K562 (cell line): ENCODE measurements at regions not wholly inside any gene's neighbourhood (a gene's known extent, or its start where the extent isn't known, plus 50 kb on each side); places are given as distances from the start of the nearest gene placed in this dataset.

Source experiments
- ATAC-seq: fragments of 200-7000 bp; cut with Tn5 transposase; 3 replicates; pipeline ENCODE4 v1.9.1; 2020; ENCODE audit warnings: moderate library complexity
- BruUV-seq: library from RNA; stranded (reverse); fragments of 400-500 nt; replicated peaks from 2 replicates; lab custom pipeline; 2021; lab: Mats Ljungman, UMichigan
- CTCF ChIA-PET: fragments of 300-600 bp; formaldehyde crosslinking; extraction: SDS; loops from one replicate; lab custom pipeline; 2021; ENCODE audit warnings: low intra/inter-chr PET ratio; lab: Yijun Ruan, JAX
- POLR2A ChIA-PET: fragments of 300-600, 350-650 bp; sonication (Branson Sonifier 250); formaldehyde crosslinking; extraction: SDS; loops from one replicate; lab custom pipeline; 2021; ENCODE audit warnings: antibody characterized with exemption, inconsistent platforms; lab: Yijun Ruan, JAX
- DNase-seq, 4 experiments: peaks; one replicate each; pipeline versions ENCODE4 v3.0.0 to v3.0.0-alpha.2; 2011 to 2018; ENCODE audit warnings: low spot score in 3 of 4, mixed read lengths in 3 of 4; ENCODE audit errors: extremely low read depth in 1 of 4
- FAIRE-seq: peaks from 2 replicates; lab custom pipeline; 2011; peaks lifted over from hg19 to GRCh38; lab: Jason Lieb, UNC
- H2AFZ ChIP-seq: 2 replicates; pipeline ENCODE4 v1.6.0; 2011; ENCODE audit warnings: low read depth, low read length, control low read depth, inconsistent platforms
- H3K27ac ChIP-seq: fragments of 200-600 bp; 3 replicates; pipeline ENCODE4 v1.8.0; 2011; ENCODE audit warnings: low read depth, mild to moderate bottlenecking, control low read depth, inconsistent platforms, low read length, moderate library complexity, mixed read lengths; ENCODE audit errors: extremely low read depth
- H3K27me3 ChIP-seq, 2 experiments: fragments of 300-600 bp in 1 of 2; 2 replicates in 1 of 2; 3 replicates in 1 of 2; pipeline versions ENCODE4 v1.6.0 to v1.8.0; 2011; ENCODE audit warnings: inconsistent platforms in 2 of 2, low read length in 2 of 2, mild to moderate bottlenecking in 1 of 2, mixed read lengths in 1 of 2, moderate library complexity in 1 of 2; ENCODE audit not compliant: control insufficient read depth in 2 of 2, insufficient read depth in 2 of 2
- H3K36me3 ChIP-seq: fragments of 300-600 bp; 3 replicates; pipeline ENCODE4 v1.8.0; 2011; ENCODE audit warnings: mild to moderate bottlenecking, low read length, inconsistent platforms; ENCODE audit not compliant: control insufficient read depth, insufficient read depth
- H3K4me1 ChIP-seq, 2 experiments: fragments of 200-600 bp in 1 of 2; replicated peaks in 1 of 2; 2 replicates in 1 of 2; 3 replicates in 1 of 2; pipeline versions ENCODE4 v1.5.1 to v1.8.0; 2011; ENCODE audit warnings: inconsistent platforms in 2 of 2, low read length in 2 of 2, mild to moderate bottlenecking in 1 of 2, mixed read lengths in 1 of 2, moderate library complexity in 1 of 2; ENCODE audit not compliant: control insufficient read depth in 2 of 2, insufficient read depth in 2 of 2
- H3K4me2 ChIP-seq: 2 replicates; pipeline ENCODE4 v1.6.1; 2011; ENCODE audit warnings: low read length, control low read depth, inconsistent platforms, mixed read lengths; ENCODE audit not compliant: insufficient read depth
- H3K4me3 ChIP-seq: fragments of 200-600 bp; sonication (generic), shearing (Covaris generic); 2 replicates; pipeline ENCODE4 v1.5.1; 2016; ENCODE audit warnings: control low read depth, inconsistent platforms
- H3K79me2 ChIP-seq: fragments of 200-600 bp; 3 replicates; pipeline ENCODE4 v1.8.0; 2011; ENCODE audit warnings: low read length, inconsistent platforms; ENCODE audit not compliant: control insufficient read depth, insufficient read depth
- H3K9ac ChIP-seq, 2 experiments: 2 replicates each; pipeline versions ENCODE4 v1.6.0 to v1.6.1; 2011; ENCODE audit warnings: low read depth in 2 of 2, low read length in 2 of 2, control low read depth in 1 of 2, inconsistent platforms in 1 of 2, mild to moderate bottlenecking in 1 of 2, mixed read lengths in 1 of 2; ENCODE audit not compliant: insufficient read depth in 1 of 2
- H3K9me1 ChIP-seq: one replicate; pipeline ENCODE4 v1.6.0; 2011; ENCODE audit warnings: inconsistent platforms, mild to moderate bottlenecking, low read length, moderate library complexity; ENCODE audit not compliant: control insufficient read depth, insufficient read depth
- H3K9me3 ChIP-seq: replicated peaks from 2 replicates; pipeline ENCODE4 v1.5.1; 2011; ENCODE audit warnings: low read depth, low read length, inconsistent platforms; ENCODE audit not compliant: control insufficient read depth, insufficient read depth
- H4K20me1 ChIP-seq: replicated peaks from 2 replicates; pipeline ENCODE4 v1.6.1; 2011; ENCODE audit warnings: low read length, inconsistent platforms, mixed read lengths; ENCODE audit not compliant: control insufficient read depth, insufficient read depth
- MEF2A ChIP-seq: IDR thresholded peaks from 2 replicates; pipeline ENCODE4 v1.6.1; 2011; ENCODE audit warnings: low read depth, mild to moderate bottlenecking, low read length, moderate library complexity; ENCODE audit not compliant: control insufficient read depth
- TAL1 ChIP-seq: fragments of 450-650 bp; IDR thresholded peaks from 2 replicates; pipeline ENCODE4 v1.6.1; 2016; ENCODE audit warnings: mild to moderate bottlenecking
- ZNF140 ChIP-seq: fragments of 250-450 bp; sonication (Bioruptor Pico); IDR thresholded peaks from 2 replicates; pipeline ENCODE4 v1.8.0; 2021; ENCODE audit warnings: moderate library complexity, mild to moderate bottlenecking, inconsistent platforms
- ZNF445 ChIP-seq: fragments of 250-450 bp; sonication (Bioruptor Pico); IDR thresholded peaks from 2 replicates; pipeline ENCODE4 v1.4.0; 2020; ENCODE audit warnings: low read depth, mild to moderate bottlenecking, moderate library complexity
- ZNF778 ChIP-seq: fragments of 450-650 bp; formaldehyde crosslinking; IDR thresholded peaks from 2 replicates; pipeline ENCODE4 v1.4.0; 2020; ENCODE audit warnings: mild to moderate bottlenecking, moderate library complexity
- WGBS: fragments of 100-300 bp; shearing (Covaris generic); methylation state at CpG from one replicate; pipeline ENCODE4 v1.1.6; 2016; ENCODE audit warnings: low coverage, mixed read lengths; ENCODE audit not compliant: insufficient coverage; ENCODE audit errors: missing lambda C conversion rate; 5-methylcytosine and 5-hydroxymethylcytosine counted together
- in situ Hi-C: fragments of 300-500 bp; cut with MboI; formaldehyde crosslinking; loops from 4 replicates; pipeline ENCODE4 v1.15.0; 2018; ENCODE audit warnings: inconsistent platforms, mixed read lengths
- intact Hi-C: fragments of 100-400 bp; cut with micrococcal nuclease; formaldehyde crosslinking; loops from 2 replicates; pipeline ENCODE4 v1.14.2; 2022
- TF ChIP-seq, protein P1 (sequence below): fragments of 450-650 bp; IDR thresholded peaks from 2 replicates; pipeline ENCODE4 v1.7.0; 2016; ENCODE audit warnings: borderline replicate concordance
- TF ChIP-seq, protein P2 (sequence below): fragments of 450-650 bp; IDR thresholded peaks from 2 replicates; pipeline ENCODE4 v1.6.1; 2016; ENCODE audit warnings: mild to moderate bottlenecking, moderate library complexity
- TF ChIP-seq, protein P3 (sequence below): fragments of 250-450 bp; sonication (Bioruptor Pico); IDR thresholded peaks from 2 replicates; pipeline ENCODE4 v1.8.0; 2021; ENCODE audit warnings: moderate library complexity, mild to moderate bottlenecking, inconsistent platforms

DNA sequence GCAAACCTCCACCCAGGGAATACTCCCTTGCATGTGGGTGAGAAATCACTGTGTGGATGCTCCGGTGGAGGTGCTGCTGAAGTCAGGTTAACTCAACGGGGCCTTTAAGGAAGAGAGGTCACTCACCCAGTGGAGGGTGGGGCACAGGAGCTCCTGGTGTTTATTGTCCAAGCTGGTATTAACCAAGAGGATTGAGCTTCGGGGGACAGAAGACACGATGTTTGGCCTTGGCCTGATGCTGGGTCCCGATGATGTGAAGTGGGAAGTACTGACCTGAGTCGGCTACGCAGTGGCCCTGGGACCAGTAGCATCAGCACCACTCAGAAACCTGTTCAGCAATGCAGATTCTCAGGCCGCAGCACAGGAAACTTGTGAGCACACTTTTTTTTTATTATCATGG, 85.7 kb upstream of the WASF3 start:
- Histone ChIP-seq H3K27me3 (peaks cover 2 to 17% of the 10 kb centered on the region in 2 experiments; a peak in 3 of 5 replicates), H3K9me3 (no peaks in the 10 kb centered on the region), H3K27ac (no peak overlapping the region), H3K4me1 (0 out of 5 replicates have a peak, but pooled peaks cover 0 to 2% of the 10 kb centered on the region in 2 experiments), H3K4me2 (no peak overlapping the region), H3K9me1 (no peaks in the 10 kb centered on the region), H4K20me1 (no peaks in the 10 kb centered on the region), H3K4me3 (no peak overlapping the region), H2AFZ (no peak overlapping the region), H3K36me3 (no peaks in the 10 kb centered on the region), H3K79me2 (no peaks in the 10 kb centered on the region), H3K9ac (no peak overlapping the region)
- ChIA-PET CTCF (no interaction called here), POLR2A (no interaction called here)
- FAIRE-seq (no peak), ATAC-seq (no peak), DNase-seq (no peak)
- no TSS peak for BruUV-seq
- intact Hi-C loops (no loop called here), in situ Hi-C loops (no loop called here)
- WGBS = 2% methylated on average over 8 of the region's 8 CpGs
- TF ChIP-seq TAL1 = no peak
- TF ChIP-seq, protein P1, sequence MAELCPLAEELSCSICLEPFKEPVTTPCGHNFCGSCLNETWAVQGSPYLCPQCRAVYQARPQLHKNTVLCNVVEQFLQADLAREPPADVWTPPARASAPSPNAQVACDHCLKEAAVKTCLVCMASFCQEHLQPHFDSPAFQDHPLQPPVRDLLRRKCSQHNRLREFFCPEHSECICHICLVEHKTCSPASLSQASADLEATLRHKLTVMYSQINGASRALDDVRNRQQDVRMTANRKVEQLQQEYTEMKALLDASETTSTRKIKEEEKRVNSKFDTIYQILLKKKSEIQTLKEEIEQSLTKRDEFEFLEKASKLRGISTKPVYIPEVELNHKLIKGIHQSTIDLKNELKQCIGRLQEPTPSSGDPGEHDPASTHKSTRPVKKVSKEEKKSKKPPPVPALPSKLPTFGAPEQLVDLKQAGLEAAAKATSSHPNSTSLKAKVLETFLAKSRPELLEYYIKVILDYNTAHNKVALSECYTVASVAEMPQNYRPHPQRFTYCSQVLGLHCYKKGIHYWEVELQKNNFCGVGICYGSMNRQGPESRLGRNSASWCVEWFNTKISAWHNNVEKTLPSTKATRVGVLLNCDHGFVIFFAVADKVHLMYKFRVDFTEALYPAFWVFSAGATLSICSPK = no peak
- TF ChIP-seq ZNF140 (CRISPR knock-in tag) = no peak
- no peak for TF ChIP-seq ZNF445 (CRISPR knock-in tag)
- TF ChIP-seq ZNF778 = no peak
- TF ChIP-seq, protein P2, sequence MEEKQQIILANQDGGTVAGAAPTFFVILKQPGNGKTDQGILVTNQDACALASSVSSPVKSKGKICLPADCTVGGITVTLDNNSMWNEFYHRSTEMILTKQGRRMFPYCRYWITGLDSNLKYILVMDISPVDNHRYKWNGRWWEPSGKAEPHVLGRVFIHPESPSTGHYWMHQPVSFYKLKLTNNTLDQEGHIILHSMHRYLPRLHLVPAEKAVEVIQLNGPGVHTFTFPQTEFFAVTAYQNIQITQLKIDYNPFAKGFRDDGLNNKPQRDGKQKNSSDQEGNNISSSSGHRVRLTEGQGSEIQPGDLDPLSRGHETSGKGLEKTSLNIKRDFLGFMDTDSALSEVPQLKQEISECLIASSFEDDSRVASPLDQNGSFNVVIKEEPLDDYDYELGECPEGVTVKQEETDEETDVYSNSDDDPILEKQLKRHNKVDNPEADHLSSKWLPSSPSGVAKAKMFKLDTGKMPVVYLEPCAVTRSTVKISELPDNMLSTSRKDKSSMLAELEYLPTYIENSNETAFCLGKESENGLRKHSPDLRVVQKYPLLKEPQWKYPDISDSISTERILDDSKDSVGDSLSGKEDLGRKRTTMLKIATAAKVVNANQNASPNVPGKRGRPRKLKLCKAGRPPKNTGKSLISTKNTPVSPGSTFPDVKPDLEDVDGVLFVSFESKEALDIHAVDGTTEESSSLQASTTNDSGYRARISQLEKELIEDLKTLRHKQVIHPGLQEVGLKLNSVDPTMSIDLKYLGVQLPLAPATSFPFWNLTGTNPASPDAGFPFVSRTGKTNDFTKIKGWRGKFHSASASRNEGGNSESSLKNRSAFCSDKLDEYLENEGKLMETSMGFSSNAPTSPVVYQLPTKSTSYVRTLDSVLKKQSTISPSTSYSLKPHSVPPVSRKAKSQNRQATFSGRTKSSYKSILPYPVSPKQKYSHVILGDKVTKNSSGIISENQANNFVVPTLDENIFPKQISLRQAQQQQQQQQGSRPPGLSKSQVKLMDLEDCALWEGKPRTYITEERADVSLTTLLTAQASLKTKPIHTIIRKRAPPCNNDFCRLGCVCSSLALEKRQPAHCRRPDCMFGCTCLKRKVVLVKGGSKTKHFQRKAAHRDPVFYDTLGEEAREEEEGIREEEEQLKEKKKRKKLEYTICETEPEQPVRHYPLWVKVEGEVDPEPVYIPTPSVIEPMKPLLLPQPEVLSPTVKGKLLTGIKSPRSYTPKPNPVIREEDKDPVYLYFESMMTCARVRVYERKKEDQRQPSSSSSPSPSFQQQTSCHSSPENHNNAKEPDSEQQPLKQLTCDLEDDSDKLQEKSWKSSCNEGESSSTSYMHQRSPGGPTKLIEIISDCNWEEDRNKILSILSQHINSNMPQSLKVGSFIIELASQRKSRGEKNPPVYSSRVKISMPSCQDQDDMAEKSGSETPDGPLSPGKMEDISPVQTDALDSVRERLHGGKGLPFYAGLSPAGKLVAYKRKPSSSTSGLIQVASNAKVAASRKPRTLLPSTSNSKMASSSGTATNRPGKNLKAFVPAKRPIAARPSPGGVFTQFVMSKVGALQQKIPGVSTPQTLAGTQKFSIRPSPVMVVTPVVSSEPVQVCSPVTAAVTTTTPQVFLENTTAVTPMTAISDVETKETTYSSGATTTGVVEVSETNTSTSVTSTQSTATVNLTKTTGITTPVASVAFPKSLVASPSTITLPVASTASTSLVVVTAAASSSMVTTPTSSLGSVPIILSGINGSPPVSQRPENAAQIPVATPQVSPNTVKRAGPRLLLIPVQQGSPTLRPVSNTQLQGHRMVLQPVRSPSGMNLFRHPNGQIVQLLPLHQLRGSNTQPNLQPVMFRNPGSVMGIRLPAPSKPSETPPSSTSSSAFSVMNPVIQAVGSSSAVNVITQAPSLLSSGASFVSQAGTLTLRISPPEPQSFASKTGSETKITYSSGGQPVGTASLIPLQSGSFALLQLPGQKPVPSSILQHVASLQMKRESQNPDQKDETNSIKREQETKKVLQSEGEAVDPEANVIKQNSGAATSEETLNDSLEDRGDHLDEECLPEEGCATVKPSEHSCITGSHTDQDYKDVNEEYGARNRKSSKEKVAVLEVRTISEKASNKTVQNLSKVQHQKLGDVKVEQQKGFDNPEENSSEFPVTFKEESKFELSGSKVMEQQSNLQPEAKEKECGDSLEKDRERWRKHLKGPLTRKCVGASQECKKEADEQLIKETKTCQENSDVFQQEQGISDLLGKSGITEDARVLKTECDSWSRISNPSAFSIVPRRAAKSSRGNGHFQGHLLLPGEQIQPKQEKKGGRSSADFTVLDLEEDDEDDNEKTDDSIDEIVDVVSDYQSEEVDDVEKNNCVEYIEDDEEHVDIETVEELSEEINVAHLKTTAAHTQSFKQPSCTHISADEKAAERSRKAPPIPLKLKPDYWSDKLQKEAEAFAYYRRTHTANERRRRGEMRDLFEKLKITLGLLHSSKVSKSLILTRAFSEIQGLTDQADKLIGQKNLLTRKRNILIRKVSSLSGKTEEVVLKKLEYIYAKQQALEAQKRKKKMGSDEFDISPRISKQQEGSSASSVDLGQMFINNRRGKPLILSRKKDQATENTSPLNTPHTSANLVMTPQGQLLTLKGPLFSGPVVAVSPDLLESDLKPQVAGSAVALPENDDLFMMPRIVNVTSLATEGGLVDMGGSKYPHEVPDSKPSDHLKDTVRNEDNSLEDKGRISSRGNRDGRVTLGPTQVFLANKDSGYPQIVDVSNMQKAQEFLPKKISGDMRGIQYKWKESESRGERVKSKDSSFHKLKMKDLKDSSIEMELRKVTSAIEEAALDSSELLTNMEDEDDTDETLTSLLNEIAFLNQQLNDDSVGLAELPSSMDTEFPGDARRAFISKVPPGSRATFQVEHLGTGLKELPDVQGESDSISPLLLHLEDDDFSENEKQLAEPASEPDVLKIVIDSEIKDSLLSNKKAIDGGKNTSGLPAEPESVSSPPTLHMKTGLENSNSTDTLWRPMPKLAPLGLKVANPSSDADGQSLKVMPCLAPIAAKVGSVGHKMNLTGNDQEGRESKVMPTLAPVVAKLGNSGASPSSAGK = no peak
- TF ChIP-seq, protein P3, sequence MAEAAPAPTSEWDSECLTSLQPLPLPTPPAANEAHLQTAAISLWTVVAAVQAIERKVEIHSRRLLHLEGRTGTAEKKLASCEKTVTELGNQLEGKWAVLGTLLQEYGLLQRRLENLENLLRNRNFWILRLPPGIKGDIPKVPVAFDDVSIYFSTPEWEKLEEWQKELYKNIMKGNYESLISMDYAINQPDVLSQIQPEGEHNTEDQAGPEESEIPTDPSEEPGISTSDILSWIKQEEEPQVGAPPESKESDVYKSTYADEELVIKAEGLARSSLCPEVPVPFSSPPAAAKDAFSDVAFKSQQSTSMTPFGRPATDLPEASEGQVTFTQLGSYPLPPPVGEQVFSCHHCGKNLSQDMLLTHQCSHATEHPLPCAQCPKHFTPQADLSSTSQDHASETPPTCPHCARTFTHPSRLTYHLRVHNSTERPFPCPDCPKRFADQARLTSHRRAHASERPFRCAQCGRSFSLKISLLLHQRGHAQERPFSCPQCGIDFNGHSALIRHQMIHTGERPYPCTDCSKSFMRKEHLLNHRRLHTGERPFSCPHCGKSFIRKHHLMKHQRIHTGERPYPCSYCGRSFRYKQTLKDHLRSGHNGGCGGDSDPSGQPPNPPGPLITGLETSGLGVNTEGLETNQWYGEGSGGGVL (CRISPR knock-in tag) = no peak
- no peak for TF ChIP-seq MEF2A
